Neural cell (in vitro differentiated cells): ENCODE measurements at regions not wholly inside any gene's neighbourhood (a gene's known extent, or its start where the extent isn't known, plus 50 kb on each side); places are given as distances from the start of the nearest gene placed in this dataset.

Source experiments
- H2AFZ ChIP-seq: fragments of 200-600, 300-800 bp; sonication (generic), shearing (Covaris generic); 2 replicates; pipeline ENCODE4 v1.6.0; 2014; ENCODE audit warnings: low read depth, mild to moderate bottlenecking, antibody characterized with exemption, low read length, moderate library complexity
- H3F3A ChIP-seq: fragments of 200-600 bp; shearing (Covaris generic); 2 replicates; pipeline ENCODE4 v1.6.1; 2016; ENCODE audit warnings: mild to moderate bottlenecking, moderate library complexity, mixed read lengths, antibody characterized with exemption, low read length; ENCODE audit not compliant: insufficient read depth, poor library complexity, severe bottlenecking
- H3K27ac ChIP-seq: fragments of 200-600, 300-800 bp; sonication (generic), shearing (Covaris generic); 2 replicates; pipeline ENCODE4 v1.5.1; 2014; ENCODE audit warnings: mild to moderate bottlenecking, low read length, moderate library complexity
- H3K27me3 ChIP-seq: fragments of 300-800, 200-600 bp; sonication (generic), shearing (Covaris generic); 2 replicates; pipeline ENCODE4 v1.6.0; 2014; ENCODE audit warnings: mild to moderate bottlenecking, low read depth, low read length, moderate library complexity; ENCODE audit not compliant: insufficient read depth
- H3K36me3 ChIP-seq: fragments of 300-800, 200-600 bp; sonication (generic), shearing (Covaris generic); 2 replicates; pipeline ENCODE4 v1.5.1; 2014; ENCODE audit warnings: mild to moderate bottlenecking, antibody characterized with exemption, low read length, moderate library complexity; ENCODE audit not compliant: insufficient read depth
- H3K4me2 ChIP-seq: fragments of 300-800, 200-600 bp; sonication (generic), shearing (Covaris generic); 2 replicates; pipeline ENCODE4 v1.6.0; 2014; ENCODE audit warnings: mild to moderate bottlenecking, low read length
- H3K4me3 ChIP-seq: fragments of 300-800, 200-600 bp; sonication (generic), shearing (Covaris generic); 2 replicates; pipeline ENCODE4 v1.5.1; 2014; ENCODE audit warnings: mild to moderate bottlenecking, low read length, moderate library complexity
- H3K79me2 ChIP-seq: fragments of 200-600 bp; shearing (Covaris generic); replicated peaks from 2 replicates; pipeline ENCODE4 v1.6.0; 2014; ENCODE audit warnings: mild to moderate bottlenecking, low read length, moderate library complexity; ENCODE audit not compliant: insufficient read depth
- H3K9ac ChIP-seq: fragments of 300-800, 200-600 bp; sonication (generic), shearing (Covaris generic); 2 replicates; pipeline ENCODE4 v1.6.1; 2016; ENCODE audit warnings: mild to moderate bottlenecking, low read length, mixed read lengths
- H3K9me2 ChIP-seq: fragments of 200-600 bp; shearing (Covaris generic); 2 replicates; pipeline ENCODE4 v1.6.1; 2016; ENCODE audit warnings: mild to moderate bottlenecking, low read length, mixed read lengths; ENCODE audit not compliant: insufficient read depth
- H3K9me3 ChIP-seq: fragments of 200-600, 300-800 bp; sonication (generic), shearing (Covaris generic); 2 replicates; pipeline ENCODE4 v1.6.1; 2016; ENCODE audit warnings: mild to moderate bottlenecking, mixed run types, low read length, moderate library complexity, mixed read lengths
- H4K20me1 ChIP-seq: fragments of 200-600 bp; shearing (Covaris generic); 2 replicates; pipeline ENCODE4 v1.6.1; 2016; ENCODE audit warnings: mild to moderate bottlenecking, mixed run types; ENCODE audit not compliant: insufficient read depth
- CTCF ChIP-seq: fragments of 450-650 bp; IDR thresholded peaks from 2 replicates; pipeline ENCODE4 v1.5.1; 2014; ENCODE audit warnings: antibody characterized with exemption, mild to moderate bottlenecking, moderate library complexity; ENCODE audit not compliant: poor library complexity, severe bottlenecking
- EP300 ChIP-seq: fragments of 450-650 bp; conservative IDR thresholded peaks from 2 replicates; pipeline ENCODE4 v1.6.1; 2014; ENCODE audit warnings: antibody characterized with exemption, mild to moderate bottlenecking, moderate library complexity; ENCODE audit not compliant: poor library complexity, severe bottlenecking
- EZH2 ChIP-seq: fragments of 200-600, 300-800 bp; shearing (Covaris generic), sonication (generic); IDR thresholded peaks from 2 replicates; pipeline ENCODE4 v1.6.1; 2014; ENCODE audit warnings: antibody characterized with exemption, low read length, borderline replicate concordance, mild to moderate bottlenecking; ENCODE audit not compliant: insufficient read depth, poor library complexity, severe bottlenecking
- MXI1 ChIP-seq: fragments of 450-650 bp; conservative IDR thresholded peaks from 2 replicates; pipeline ENCODE4 v1.6.1; 2014; ENCODE audit warnings: antibody characterized with exemption, mild to moderate bottlenecking; ENCODE audit not compliant: poor library complexity, severe bottlenecking
- POLR2AphosphoS5 ChIP-seq: IDR thresholded peaks from 2 replicates; pipeline ENCODE4 v1.6.1; 2012
- RAD21 ChIP-seq: fragments of 450-650 bp; conservative IDR thresholded peaks from 2 replicates; pipeline ENCODE4 v1.6.1; 2014; ENCODE audit warnings: antibody characterized with exemption, mild to moderate bottlenecking, moderate library complexity
- REST ChIP-seq: IDR thresholded peaks from 2 replicates; pipeline ENCODE4 v1.6.1; 2012; ENCODE audit warnings: borderline replicate concordance
- SMC3 ChIP-seq: fragments of 450-650 bp; conservative IDR thresholded peaks from 2 replicates; pipeline ENCODE4 v1.6.1; 2014; ENCODE audit warnings: antibody characterized with exemption, mild to moderate bottlenecking, moderate library complexity; ENCODE audit not compliant: poor library complexity
- TAF1 ChIP-seq: IDR thresholded peaks from 2 replicates; pipeline ENCODE4 v1.6.1; 2012; ENCODE audit warnings: low read depth

- no peaks in the 10 kb centered on the region for H3K9me3 ChIP-seq
- no peak overlapping the region for H2AFZ ChIP-seq
- H3K27ac ChIP-seq = no peak overlapping the region
- TF ChIP-seq RAD21 = no peak
- no peak for TF ChIP-seq CTCF
- TF ChIP-seq EP300 = no peak
- no peak for TF ChIP-seq MXI1
- no peak for TF ChIP-seq TAF1
- TF ChIP-seq EZH2 = no peak
- no peak for TF ChIP-seq REST
- no peak for TF ChIP-seq SMC3
- TF ChIP-seq POLR2AphosphoS5 = no peak
- no peaks in the 10 kb centered on the region for H3K27me3 ChIP-seq
- no peak overlapping the region for H3K4me2 ChIP-seq
- H3K9me2 ChIP-seq = no peaks in the 10 kb centered on the region
- H3K36me3 ChIP-seq = no peaks in the 10 kb centered on the region
- no peaks in the 10 kb centered on the region for H3F3A ChIP-seq
- H4K20me1 ChIP-seq = no peaks in the 10 kb centered on the region
- no peak overlapping the region for H3K4me3 ChIP-seq
- no peak overlapping the region for H3K9ac ChIP-seq
- H3K79me2 ChIP-seq = no peaks in the 10 kb centered on the region
These were observed 433.5 kb downstream of the DHX35 start for GRCh38 chr20:39395478-39396291.

GRCh38 chr20:39394461-39394860, 432.3 kb downstream of the DHX35 start:
- Histone ChIP-seq H3K36me3 (no peaks in the 10 kb centered on the region), H3K9me2 (no peaks in the 10 kb centered on the region), H3K4me3 (no peak overlapping the region), H3K27ac (no peak overlapping the region), H3K4me2 (no peak overlapping the region), H3K79me2 (no peaks in the 10 kb centered on the region), H2AFZ (no peak overlapping the region), H3K9me3 (no peaks in the 10 kb centered on the region), H3K27me3 (no peaks in the 10 kb centered on the region), H3K9ac (no peak overlapping the region), H4K20me1 (no peaks in the 10 kb centered on the region), H3F3A (no peaks in the 10 kb centered on the region)
- TF ChIP-seq REST (no peak), MXI1 (no peak), RAD21 (no peak), TAF1 (no peak), POLR2AphosphoS5 (no peak), SMC3 (no peak), EZH2 (no peak), CTCF (no peak), EP300 (no peak)
